ENCODE measurements at regions not wholly inside any gene's neighbourhood (a gene's known extent, or its start where the extent isn't known, plus 50 kb on each side); places are given as distances from the start of the nearest gene placed in this dataset.

GRCh38 chr18:64208516-64208915 lies 59.6 kb upstream of the LINC00305 start:
- H3K36me3 ChIP-seq (ENCODE audit: control insufficient read depth, low read length) = no peaks in the 10 kb centered on the region
- no peaks in the 10 kb centered on the region for H3K4me1 ChIP-seq (ENCODE audit: control insufficient read depth, low read length)
- no peaks in the 10 kb centered on the region for H3K79me2 ChIP-seq (ENCODE audit: control insufficient read depth, low read length)
- no peak for TF ChIP-seq EZH2phosphoT487 (IDR thresholded peaks at IDR 0.05; ENCODE audit: borderline replicate concordance, low read length)
- no peak for TF ChIP-seq CTCF (IDR thresholded peaks at IDR 0.05; ENCODE audit: low read depth, low read length, poor library complexity, severe bottlenecking)
- H3F3A ChIP-seq (ENCODE audit: control insufficient read depth, insufficient read depth) = no peaks in the 10 kb centered on the region
- H3K9me2 ChIP-seq (replicated peaks; ENCODE audit: control insufficient read depth, low read length) = no peaks in the 10 kb centered on the region
- no peaks in the 10 kb centered on the region for H4K20me1 ChIP-seq (ENCODE audit: control insufficient read depth, insufficient read depth, low read depth, low read length)
- no peaks in the 10 kb centered on the region for H3K27me3 ChIP-seq (ENCODE audit: control insufficient read depth, low read length)
- no peak overlapping the region for H3K4me3 ChIP-seq (ENCODE audit: low read length)
- H3K27ac ChIP-seq (ENCODE audit: low read depth, low read length) = no peak overlapping the region
- H3K4me2 ChIP-seq (ENCODE audit: low read length) = no peak overlapping the region
- no peaks in the 10 kb centered on the region for H3K9me3 ChIP-seq (ENCODE audit: control insufficient read depth, insufficient read depth, low read length)

GRCh38 chr18:64207820-64208219 lies 58.9 kb upstream of the LINC00305 start:
- no peaks in the 10 kb centered on the region for H3K9me2 ChIP-seq (replicated peaks; ENCODE audit: control insufficient read depth, low read length)
- H3K9me3 ChIP-seq (ENCODE audit: control insufficient read depth, insufficient read depth, low read length) = no peaks in the 10 kb centered on the region
- no peaks in the 10 kb centered on the region for H4K20me1 ChIP-seq (ENCODE audit: control insufficient read depth, insufficient read depth, low read depth, low read length)
- H3F3A ChIP-seq (ENCODE audit: control insufficient read depth, insufficient read depth) = no peaks in the 10 kb centered on the region
- no peaks in the 10 kb centered on the region for H3K36me3 ChIP-seq (ENCODE audit: control insufficient read depth, low read length)
- no peaks in the 10 kb centered on the region for H3K4me1 ChIP-seq (ENCODE audit: control insufficient read depth, low read length)
- H3K27ac ChIP-seq (ENCODE audit: low read depth, low read length) = no peak overlapping the region
- H3K27me3 ChIP-seq (ENCODE audit: control insufficient read depth, low read length) = no peaks in the 10 kb centered on the region
- H3K79me2 ChIP-seq (ENCODE audit: control insufficient read depth, low read length) = no peaks in the 10 kb centered on the region
- no peak overlapping the region for H3K4me3 ChIP-seq (ENCODE audit: low read length)
- TF ChIP-seq EZH2phosphoT487 (IDR thresholded peaks at IDR 0.05; ENCODE audit: borderline replicate concordance, low read length) = no peak
- no peak for TF ChIP-seq CTCF (IDR thresholded peaks at IDR 0.05; ENCODE audit: low read depth, low read length, poor library complexity, severe bottlenecking)
- H3K4me2 ChIP-seq (ENCODE audit: low read length) = no peak overlapping the region

GRCh38 chr18:64203295-64203694 lies 54.4 kb upstream of the LINC00305 start:
- Histone ChIP-seq H3F3A (ENCODE audit: control insufficient read depth, insufficient read depth) (no peaks in the 10 kb centered on the region), H3K27ac (ENCODE audit: low read depth, low read length) (no peak overlapping the region), H3K9me2 (replicated peaks; ENCODE audit: control insufficient read depth, low read length) (no peaks in the 10 kb centered on the region), H3K79me2 (ENCODE audit: control insufficient read depth, low read length) (no peaks in the 10 kb centered on the region), H4K20me1 (ENCODE audit: control insufficient read depth, insufficient read depth, low read depth, low read length) (no peaks in the 10 kb centered on the region), H3K4me2 (ENCODE audit: low read length) (no peak overlapping the region), H3K27me3 (ENCODE audit: control insufficient read depth, low read length) (no peaks in the 10 kb centered on the region), H3K36me3 (ENCODE audit: control insufficient read depth, low read length) (no peaks in the 10 kb centered on the region), H3K4me3 (ENCODE audit: low read length) (no peak overlapping the region), H3K9me3 (ENCODE audit: control insufficient read depth, insufficient read depth, low read length) (no peaks in the 10 kb centered on the region), H3K4me1 (ENCODE audit: control insufficient read depth, low read length) (no peaks in the 10 kb centered on the region)
- no peak for TF ChIP-seq CTCF (IDR thresholded peaks at IDR 0.05; ENCODE audit: low read depth, low read length, poor library complexity, severe bottlenecking)
- TF ChIP-seq EZH2phosphoT487 (IDR thresholded peaks at IDR 0.05; ENCODE audit: borderline replicate concordance, low read length) = no peak

- Histone ChIP-seq H4K20me1 (ENCODE audit: control insufficient read depth, insufficient read depth, low read depth, low read length) (no peaks in the 10 kb centered on the region), H3K4me2 (ENCODE audit: low read length) (no peak overlapping the region), H3K4me1 (ENCODE audit: control insufficient read depth, low read length) (no peaks in the 10 kb centered on the region), H3F3A (ENCODE audit: control insufficient read depth, insufficient read depth) (no peaks in the 10 kb centered on the region), H3K27ac (ENCODE audit: low read depth, low read length) (no peak overlapping the region), H3K9me3 (ENCODE audit: control insufficient read depth, insufficient read depth, low read length) (no peaks in the 10 kb centered on the region), H3K36me3 (ENCODE audit: control insufficient read depth, low read length) (no peaks in the 10 kb centered on the region), H3K79me2 (ENCODE audit: control insufficient read depth, low read length) (no peaks in the 10 kb centered on the region), H3K9me2 (replicated peaks; ENCODE audit: control insufficient read depth, low read length) (no peaks in the 10 kb centered on the region), H3K27me3 (ENCODE audit: control insufficient read depth, low read length) (no peaks in the 10 kb centered on the region), H3K4me3 (ENCODE audit: low read length) (no peak overlapping the region)
- TF ChIP-seq EZH2phosphoT487 (IDR thresholded peaks at IDR 0.05; ENCODE audit: borderline replicate concordance, low read length) (no peak), CTCF (IDR thresholded peaks at IDR 0.05; ENCODE audit: low read depth, low read length, poor library complexity, severe bottlenecking) (no peak)
These were observed 54.0 kb upstream of the LINC00305 start for GRCh38 chr18:64202863-64203262.
